ENCODE measurements at regions not wholly inside any gene's neighbourhood (a gene's known extent, or its start where the extent isn't known, plus 50 kb on each side); places are given as distances from the start of the nearest gene placed in this dataset.

- intact Hi-C loops (cut with micrococcal nuclease), result no loop called here
- BruUV-seq (replicated peaks), result no TSS peak
These were observed 184.3 kb downstream of the TFAP2A start for GRCh38 chr6:10230531-10230930.

More at GRCh38 chr6:10230531-10230930, 184.3 kb downstream of the TFAP2A start:
- Histone ChIP-seq H3K4me2 (ENCODE audit: low read length) (no peak overlapping the region), H3K27me3 (ENCODE audit: insufficient read depth, low read length) (no peaks in the 10 kb centered on the region), H4K20me1 (ENCODE audit: insufficient read depth) (no peaks in the 10 kb centered on the region), H3K4me3 (replicated peaks in 1 of 2; ENCODE audit: low read depth in 1 of 2, low read length in 2 of 2) (no peak overlapping the region), H3K9me2 (ENCODE audit: insufficient read depth) (no peaks in the 10 kb centered on the region), H2AFZ (ENCODE audit: low read depth, low read length, poor library complexity, severe bottlenecking) (no peak overlapping the region), H3K27ac (ENCODE audit: low read depth, low read length) (no peak overlapping the region), H3K9ac (ENCODE audit: low read length) (no peak overlapping the region), H3K4me1 (ENCODE audit: control insufficient read depth in 1 of 2, insufficient read depth in 2 of 2, low read length in 2 of 2) (no peaks in the 10 kb centered on the region), H3K36me3 (ENCODE audit: control insufficient read depth in 1 of 2, insufficient read depth in 2 of 2, low read length in 2 of 2) (no peaks in the 10 kb centered on the region), H3K9me3 (ENCODE audit: control insufficient read depth in 1 of 2, insufficient read depth in 1 of 2, low read depth in 1 of 2, low read length in 2 of 2) (no peaks in the 10 kb centered on the region), H3K79me2 (ENCODE audit: insufficient read depth, low read length) (no peaks in the 10 kb centered on the region)
- ATAC-seq (no peak), DNase-seq (ENCODE audit: low read depth, low spot score) (no peak)
- no peak for TF ChIP-seq CTCF (IDR thresholded peaks at IDR 0.05 in 2 of 3, conservative IDR thresholded peaks at IDR 0.05 in 1 of 3; ENCODE audit: borderline replicate concordance in 1 of 3, insufficient read depth in 1 of 3, low read depth in 2 of 3, low read length in 2 of 3)
- TF ChIP-seq MAX (IDR thresholded peaks at IDR 0.05), result no peak
- TF ChIP-seq POLR2AphosphoS5 (IDR thresholded peaks at IDR 0.05; ENCODE audit: low read depth, low read length), result no peak
- TF ChIP-seq POLR2A (IDR thresholded peaks at IDR 0.05; ENCODE audit: borderline replicate concordance, extremely low read depth, insufficient read depth, insufficient read length), result no peak
- no peak for TF ChIP-seq CEBPB (IDR thresholded peaks at IDR 0.05; ENCODE audit: low read depth)
- no peak for TF ChIP-seq REST (IDR thresholded peaks at IDR 0.05; ENCODE audit: low read depth)
- TF ChIP-seq SP1 (IDR thresholded peaks at IDR 0.05; ENCODE audit: low read depth), result no peak
- no peak for TF ChIP-seq ELF1 (IDR thresholded peaks at IDR 0.05; ENCODE audit: borderline replicate concordance, low read depth)
- TF ChIP-seq EGR1 (IDR thresholded peaks at IDR 0.05; ENCODE audit: low read depth), result no peak
- no peak for TF ChIP-seq ZNF274 (IDR thresholded peaks at IDR 0.05; ENCODE audit: low read depth, low read length)
- no peak for TF ChIP-seq RAD21 (IDR thresholded peaks at IDR 0.05; ENCODE audit: low read depth)
- TF ChIP-seq ATF3 (IDR thresholded peaks at IDR 0.05), result no peak
- TF ChIP-seq TCF7L2 (IDR thresholded peaks at IDR 0.05; ENCODE audit: borderline replicate concordance, extremely low read depth, insufficient read depth, insufficient read length), result no peak
- TF ChIP-seq ZFX (IDR thresholded peaks at IDR 0.05), result no peak
- TF ChIP-seq CBX3 (IDR thresholded peaks at IDR 0.05; ENCODE audit: low read depth), result no peak
- TF ChIP-seq ZBTB33 (IDR thresholded peaks at IDR 0.05; ENCODE audit: extremely low read depth, insufficient replicate concordance, low read length), result no peak
- no peak for TF ChIP-seq FOSL1 (IDR thresholded peaks at IDR 0.05; ENCODE audit: low read depth)
- TF ChIP-seq EZH2 (IDR thresholded peaks at IDR 0.05), result no peak
- POLR2A ChIA-PET, result no interaction called here
- CTCF ChIA-PET, result no interaction called here
- RAD21 ChIA-PET (ENCODE audit: low non-redundant PET in 1 of 2, low total read pairs in 2 of 2, uncharacterized antibody in 2 of 2, unreplicated experiment in 2 of 2), result no interaction called here
